CD4-positive, alpha-beta T cell treated with Interleukin-1 beta for 1 hour (primary cell): ENCODE measurements at regions not wholly inside any gene's neighbourhood (a gene's known extent, or its start where the extent isn't known, plus 50 kb on each side); places are given as distances from the start of the nearest gene placed in this dataset.

Source experiments
- DNase-seq, 2 donors: peaks; one replicate each; pipeline ENCODE4 v3.0.0-alpha.2; 2020 to 2022

DNA sequence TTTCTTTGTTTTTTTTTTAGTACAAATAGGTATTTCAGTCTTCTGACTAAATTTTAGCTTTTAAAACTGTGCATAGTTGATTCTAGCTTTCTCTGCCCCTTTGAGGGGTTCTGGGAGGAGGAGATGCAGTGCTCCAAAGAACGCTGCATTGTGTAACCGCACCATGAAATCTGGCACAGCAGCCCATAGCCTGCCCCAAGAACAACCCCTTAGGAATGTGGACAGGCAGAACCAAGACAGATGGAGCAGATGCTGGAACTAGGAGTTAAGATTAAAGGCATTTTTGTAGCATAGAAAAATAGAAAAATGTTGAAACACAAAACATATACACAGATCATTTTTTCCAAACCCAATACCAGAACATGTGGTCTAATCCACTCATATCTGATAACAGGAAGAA is 187.5 kb downstream of the SCG2 start:
- no peak for DNase-seq

DNA sequence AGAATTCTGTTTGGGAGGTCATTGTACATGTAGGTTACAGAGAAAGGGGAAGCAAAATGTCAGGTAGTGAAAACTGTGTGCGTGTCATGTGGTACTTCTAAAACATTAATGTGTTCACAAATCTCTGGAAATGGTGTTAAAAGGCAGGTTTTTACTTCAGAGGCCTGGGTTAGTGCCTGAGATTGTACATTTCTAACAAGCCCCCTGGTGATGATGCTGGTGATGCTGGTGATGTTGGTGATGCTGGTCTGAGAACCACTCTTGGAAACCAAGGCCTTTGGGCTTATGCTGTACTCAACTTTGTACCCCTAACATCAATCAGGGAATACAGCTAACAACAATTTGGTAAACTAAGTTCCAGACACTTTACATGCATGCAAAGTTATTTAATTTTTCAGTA is 187.1 kb downstream of the SCG2 start:
- DNase-seq = no peak

- DNase-seq = no peak
Measured at GRCh38 chr2:223416815-223417610, 185.1 kb downstream of the SCG2 start.

GRCh38 chr2:223418131-223418530 is 184.0 kb downstream of the SCG2 start:
- DNase-seq = no peak

- DNase-seq = no peak
Measured at GRCh38 chr2:223418604-223419199, 183.5 kb downstream of the SCG2 start.

DNA sequence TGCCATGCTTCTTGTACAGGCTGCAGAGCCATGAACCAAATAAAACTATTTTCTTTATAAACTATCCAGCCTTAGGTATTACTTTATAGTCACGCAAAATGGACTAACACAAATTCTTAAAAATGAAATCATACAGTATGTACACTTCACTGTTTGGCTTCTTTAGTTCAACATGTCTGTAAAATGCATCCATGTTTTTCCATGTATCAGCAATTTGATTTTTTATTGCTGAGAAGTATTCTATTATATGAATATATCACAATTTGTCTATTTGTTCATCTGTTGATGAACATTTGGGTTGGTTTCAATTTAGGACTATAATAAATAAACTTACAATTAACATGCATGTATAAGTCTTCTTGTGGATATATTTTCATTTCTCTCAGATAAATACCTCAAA is 182.1 kb downstream of the SCG2 start:
- no peak for DNase-seq

- no peak for DNase-seq
Measured at GRCh38 chr2:223431479-223431878, 170.7 kb downstream of the SCG2 start.

GRCh38 chr2:223433461-223433860 is 168.7 kb downstream of the SCG2 start:
- no peak for DNase-seq

DNA sequence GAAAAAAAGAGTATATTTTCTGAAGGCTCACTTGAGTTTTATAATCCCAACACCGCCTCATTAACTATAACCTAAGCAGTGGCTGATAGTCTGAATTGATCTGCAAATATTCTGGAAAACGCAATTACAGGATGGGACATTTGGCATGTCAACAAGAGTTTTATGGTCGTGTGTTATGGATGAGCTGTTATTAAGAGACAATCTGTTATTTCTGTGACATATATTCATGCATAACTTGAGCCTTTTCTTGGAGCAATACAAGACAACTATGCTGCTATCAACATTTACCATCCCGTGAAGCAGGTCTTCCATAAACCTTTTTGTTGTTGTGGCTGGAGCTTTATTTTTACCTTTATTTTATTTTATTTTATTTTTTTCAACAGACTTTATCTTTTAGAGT is 164.4 kb downstream of the SCG2 start:
- DNase-seq = no peak

GRCh38 chr2:223439184-223439583 is 163.0 kb downstream of the SCG2 start:
- DNase-seq = no peak

GRCh38 chr2:223439786-223440185 is 162.4 kb downstream of the SCG2 start:
- DNase-seq = no peak

DNA sequence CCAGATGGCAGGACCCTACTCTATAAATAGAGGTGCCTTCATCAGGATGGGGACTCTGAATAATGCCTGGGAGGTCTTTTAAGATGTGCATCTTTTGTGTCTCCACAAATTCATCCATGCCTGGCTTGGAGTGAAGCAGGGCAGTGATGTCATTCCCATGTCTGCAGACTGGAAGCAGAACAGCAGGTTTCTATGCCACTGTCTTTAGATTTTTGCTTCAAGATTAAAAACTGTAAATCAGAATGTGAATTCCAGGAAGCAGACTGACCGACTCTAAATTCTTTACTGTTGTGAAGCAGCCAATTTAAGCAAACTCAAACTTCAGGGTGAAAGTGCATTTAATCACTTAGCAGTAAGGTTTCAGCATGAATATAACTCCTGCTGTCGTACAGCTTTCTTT is 159.3 kb downstream of the SCG2 start:
- no peak for DNase-seq

DNA sequence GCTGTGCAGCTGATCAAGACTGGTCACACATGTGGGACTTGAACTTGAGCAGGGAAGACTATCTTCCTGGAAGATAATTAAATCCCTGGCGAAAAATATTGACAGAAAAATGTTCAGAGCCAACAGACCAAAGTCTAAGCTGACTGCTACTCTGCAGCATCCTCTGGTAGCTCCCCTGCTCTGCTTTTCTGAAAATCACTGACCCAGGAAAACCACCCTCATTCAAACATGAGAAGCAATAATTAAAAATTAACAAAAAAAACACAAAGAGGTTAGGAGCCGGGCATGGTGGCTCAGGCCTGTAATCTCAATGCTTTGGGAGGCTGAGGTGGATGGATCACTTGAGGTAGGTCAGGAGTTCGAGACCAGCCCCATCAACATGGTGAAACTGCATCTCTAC is 151.9 kb downstream of the SCG2 start:
- DNase-seq = no peak

DNA sequence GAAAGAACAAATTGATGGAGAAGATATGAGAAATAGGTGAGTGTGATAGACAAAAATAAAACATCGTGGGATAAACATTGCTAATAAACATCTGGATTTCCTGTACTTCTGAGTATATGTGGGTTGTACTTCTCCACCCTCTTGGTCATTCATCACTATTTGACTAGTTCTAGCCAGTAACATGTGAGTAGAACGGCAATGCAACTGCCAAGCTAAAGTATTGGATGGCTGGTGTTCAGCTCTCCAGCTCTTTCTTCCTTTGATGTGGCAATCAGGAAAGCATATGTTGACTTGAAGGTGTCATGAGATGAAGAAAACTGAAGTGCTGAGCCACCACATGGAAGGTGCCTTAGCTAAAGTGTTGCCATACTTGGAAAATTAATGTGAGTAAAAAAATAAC is 144.9 kb downstream of the SCG2 start:
- no peak for DNase-seq

DNA sequence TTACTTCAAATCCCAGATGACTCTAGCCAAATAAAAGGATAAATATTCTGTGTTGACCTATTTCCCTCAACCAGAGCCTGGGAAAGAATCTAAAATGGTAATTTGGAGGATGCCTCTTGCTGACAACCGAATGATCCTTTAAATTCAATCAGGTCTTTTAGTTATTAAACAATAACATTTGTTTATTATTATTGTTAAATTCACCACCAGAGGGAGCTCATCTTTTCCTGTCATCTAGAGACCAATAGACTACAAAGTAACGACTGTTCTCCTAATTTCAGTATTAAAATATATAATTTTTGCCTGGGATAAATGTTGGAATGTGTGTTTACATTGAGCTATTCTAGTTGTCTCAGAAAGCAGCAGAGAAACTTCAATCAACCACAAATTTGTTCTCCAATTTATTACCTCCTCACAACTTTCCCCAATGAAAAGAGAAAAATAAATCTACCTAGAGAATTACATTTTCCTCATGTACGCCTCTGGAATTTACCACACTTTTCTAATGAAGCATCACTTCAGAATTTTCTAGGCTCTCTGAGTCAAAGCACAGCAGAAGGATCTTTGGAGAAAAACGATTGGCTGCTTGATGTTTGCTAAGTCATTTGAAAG is 142.7 kb downstream of the SCG2 start:
- no peak for DNase-seq

- DNase-seq = no peak
Measured at GRCh38 chr2:223460209-223460608, 142.0 kb downstream of the SCG2 start.

GRCh38 chr2:223460774-223461211 is 141.4 kb downstream of the SCG2 start:
- no peak for DNase-seq

DNA sequence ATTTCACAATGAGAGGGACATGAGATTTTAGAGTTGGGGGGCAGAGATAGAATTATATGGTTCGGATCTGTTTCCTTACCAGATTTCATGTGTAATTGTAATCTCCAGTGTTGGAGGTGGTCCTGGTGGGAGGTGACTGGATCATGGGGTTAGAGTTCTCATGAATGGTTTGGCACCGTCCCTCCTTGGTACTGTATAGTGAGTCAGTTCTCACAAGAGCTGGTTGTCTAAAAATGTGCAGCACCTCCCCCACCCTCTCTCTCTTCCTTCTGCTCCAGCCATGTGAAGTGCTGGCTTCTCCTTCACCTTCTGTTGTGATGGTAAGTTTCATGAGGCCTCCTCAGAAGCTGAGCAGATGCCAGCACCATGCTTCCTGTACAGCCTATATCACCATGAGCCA is 138.1 kb downstream of the SCG2 start:
- DNase-seq = no peak

- DNase-seq = peak in 1 of 2 donors; percentile 69
Measured at GRCh38 chr2:223465793-223466192, 136.4 kb downstream of the SCG2 start.

GRCh38 chr2:223467196-223467595 is 135.0 kb downstream of the SCG2 start:
- no peak for DNase-seq

GRCh38 chr2:223469270-223470046 is 132.7 kb downstream of the SCG2 start:
- no peak for DNase-seq

- DNase-seq = no peak
Measured at GRCh38 chr2:223470602-223471001, 131.6 kb downstream of the SCG2 start.

GRCh38 chr2:223472771-223473170 is 129.4 kb downstream of the SCG2 start:
- no peak for DNase-seq

DNA sequence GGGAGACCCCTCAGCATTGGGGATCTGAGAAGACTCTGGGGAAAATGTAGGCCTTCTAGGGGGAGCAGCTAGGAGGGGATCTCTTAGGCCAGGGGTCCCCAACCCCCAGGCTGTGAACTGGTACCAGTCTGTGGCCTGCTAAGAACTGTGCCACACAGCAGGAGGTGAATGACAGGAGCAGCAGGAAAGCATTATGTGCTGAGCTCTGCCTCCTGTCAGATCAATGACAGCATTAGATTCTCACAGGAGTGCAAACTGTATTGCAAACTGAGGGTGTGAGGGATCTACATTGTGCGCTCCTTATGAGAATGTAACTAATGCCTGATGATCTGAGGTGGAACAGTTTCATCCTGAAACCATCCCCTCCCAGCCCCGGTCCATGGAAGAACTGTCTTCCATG is 127.3 kb downstream of the SCG2 start:
- DNase-seq = no peak
